ENCODE measurements at regions not wholly inside any gene's neighbourhood (a gene's known extent, or its start where the extent isn't known, plus 50 kb on each side); places are given as distances from the start of the nearest gene placed in this dataset.

GRCh38 chr2:220162320-220162719, 534.9 kb downstream of the SLC4A3 start:
- DNase-seq (ENCODE audit: low read depth, low spot score): no peak

- no peak for DNase-seq (ENCODE audit: low read depth, low spot score)
These were observed 536.1 kb downstream of the SLC4A3 start for GRCh38 chr2:220163486-220163885.

- no peak for DNase-seq (ENCODE audit: low read depth, low spot score)
These were observed 538.0 kb downstream of the SLC4A3 start for GRCh38 chr2:220165401-220165800.

GRCh38 chr2:220166616-220167015, 539.2 kb downstream of the SLC4A3 start:
- DNase-seq (ENCODE audit: low read depth, low spot score): no peak

DNA sequence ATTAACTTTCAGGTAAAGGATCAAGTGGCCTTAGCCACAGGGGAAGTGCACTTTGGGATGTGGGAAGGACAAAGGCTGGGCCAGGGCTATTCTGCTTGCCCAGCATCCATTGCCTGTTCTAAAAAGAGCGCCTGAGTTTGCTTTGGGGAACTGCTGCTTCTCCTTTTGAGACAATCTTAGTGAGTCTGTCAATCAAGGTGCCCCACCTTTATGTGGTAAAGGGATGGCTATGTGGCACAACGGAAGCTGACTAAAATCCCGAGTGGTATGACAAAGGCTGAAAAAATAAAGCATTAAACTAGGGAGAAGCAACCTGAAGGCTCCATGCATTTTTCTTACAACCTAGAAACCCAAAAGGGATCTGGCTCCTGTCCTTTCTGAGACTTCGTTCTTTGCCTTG, 540.5 kb downstream of the SLC4A3 start:
- DNase-seq (ENCODE audit: low read depth, low spot score): no peak

DNA sequence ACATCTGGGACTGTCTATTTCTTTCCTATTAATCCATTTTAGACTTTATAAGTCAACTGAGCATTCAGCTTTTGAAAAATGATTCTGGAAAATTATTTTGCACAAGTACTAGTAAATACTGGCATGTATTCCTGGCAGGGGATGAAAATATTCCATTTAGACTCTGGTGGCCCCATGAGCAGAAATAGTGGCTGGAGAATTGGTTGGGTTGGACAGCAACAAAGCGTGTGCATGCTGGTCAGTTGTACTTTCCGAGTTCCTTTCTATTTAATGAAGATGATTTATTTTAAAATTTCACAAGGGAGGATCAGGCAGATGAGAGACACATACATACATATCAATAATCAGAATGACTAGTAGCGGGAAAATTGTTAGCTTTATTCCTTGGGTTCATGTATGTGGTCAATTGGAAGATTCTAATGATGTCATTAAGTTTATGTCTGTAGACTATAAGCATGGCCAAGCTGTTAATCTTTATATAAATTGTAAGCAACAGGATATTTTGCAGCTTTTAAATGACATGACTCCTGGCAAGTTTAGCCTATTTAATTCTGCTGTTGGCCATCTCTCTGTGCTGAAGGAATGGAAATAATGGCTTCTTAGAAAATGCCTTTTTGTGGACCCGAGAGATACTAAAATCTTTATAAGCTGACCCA, 541.6 kb downstream of the SLC4A3 start:
- DNase-seq (ENCODE audit: low read depth, low spot score): no peak

DNA sequence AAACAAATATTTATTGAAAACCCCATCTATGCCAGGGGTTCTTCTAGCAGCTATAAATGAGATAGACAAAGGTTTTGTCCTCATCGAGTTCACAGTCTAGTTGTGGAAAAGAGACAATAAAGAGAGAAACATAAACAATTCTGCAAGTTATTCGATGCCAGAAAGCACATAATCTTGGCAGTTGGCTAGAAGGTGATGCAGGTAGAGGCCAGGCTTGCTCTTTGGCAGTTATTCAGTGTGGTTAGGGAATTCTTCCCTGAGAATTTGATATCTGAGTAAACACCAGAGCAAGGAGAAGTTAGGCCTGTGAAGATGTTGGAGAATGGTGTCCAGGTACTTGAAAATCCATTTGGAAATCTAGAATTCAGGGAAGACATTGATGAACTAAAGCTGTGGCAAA, 547.4 kb downstream of the SLC4A3 start:
- no peak for DNase-seq (ENCODE audit: low read depth, low spot score)

DNA sequence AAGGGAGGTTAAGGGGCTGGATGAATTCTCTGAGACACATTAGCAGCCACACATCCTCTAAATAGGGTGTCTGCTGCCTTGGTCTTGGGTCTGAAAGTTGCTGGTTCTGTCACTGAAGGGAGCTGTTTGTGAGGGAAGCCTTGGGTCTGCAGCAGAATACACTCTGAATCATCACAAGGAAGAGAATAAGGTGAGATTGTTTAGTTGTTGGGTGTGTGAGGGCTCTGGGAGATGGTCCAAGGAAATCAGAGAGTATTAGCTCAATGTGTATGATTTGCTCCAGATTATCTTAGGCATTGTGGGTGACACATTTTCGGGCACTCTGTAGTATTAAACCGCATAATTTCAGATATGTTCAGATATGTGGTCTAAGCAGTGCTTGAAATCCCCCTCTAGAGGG, 548.5 kb downstream of the SLC4A3 start:
- DNase-seq (ENCODE audit: low read depth, low spot score): no peak

DNA sequence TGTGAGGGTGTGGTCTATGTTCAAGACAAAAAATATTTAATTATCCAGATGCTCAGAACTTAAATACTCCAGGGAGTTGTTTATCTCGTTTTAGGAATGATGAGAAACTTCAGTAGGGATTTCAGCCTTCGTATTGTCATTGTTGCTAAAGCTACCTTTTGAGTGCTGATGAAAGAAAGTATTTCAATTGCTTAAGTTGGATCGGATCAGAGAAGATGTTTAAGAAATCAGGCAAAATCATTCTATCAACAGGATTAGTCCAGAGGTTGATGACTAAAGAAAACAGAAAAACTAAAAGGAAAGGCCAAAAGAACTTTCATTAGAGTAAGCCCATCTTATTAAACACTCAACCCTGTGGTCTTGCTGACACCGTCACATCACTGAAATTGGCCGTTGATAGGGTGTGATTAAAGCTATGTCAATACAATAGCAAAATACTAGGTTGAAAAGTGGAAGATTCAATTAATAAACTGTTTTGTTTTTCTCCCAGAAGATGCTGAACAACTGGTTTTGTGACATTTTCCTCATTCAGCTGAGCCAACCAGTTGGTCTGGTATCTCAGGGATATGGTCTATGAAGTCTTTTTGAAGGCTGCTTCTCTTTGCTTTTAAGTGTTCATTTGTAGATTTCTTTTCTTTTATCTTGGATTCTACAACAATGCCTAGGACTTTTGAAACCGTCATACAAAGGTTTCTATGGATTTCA, 551.7 kb downstream of the SLC4A3 start:
- no peak for DNase-seq (ENCODE audit: low read depth, low spot score)

- DNase-seq (ENCODE audit: low read depth, low spot score): no peak
These were observed 553.7 kb downstream of the SLC4A3 start for GRCh38 chr2:220181165-220181564.

GRCh38 chr2:220182790-220183189, 555.4 kb downstream of the SLC4A3 start:
- no peak for DNase-seq (ENCODE audit: low read depth, low spot score)

GRCh38 chr2:220185766-220186305, 558.4 kb downstream of the SLC4A3 start:
- no peak for DNase-seq (ENCODE audit: low read depth, low spot score)

GRCh38 chr2:220188031-220188430, 560.6 kb downstream of the SLC4A3 start:
- no peak for DNase-seq (ENCODE audit: low read depth, low spot score)

DNA sequence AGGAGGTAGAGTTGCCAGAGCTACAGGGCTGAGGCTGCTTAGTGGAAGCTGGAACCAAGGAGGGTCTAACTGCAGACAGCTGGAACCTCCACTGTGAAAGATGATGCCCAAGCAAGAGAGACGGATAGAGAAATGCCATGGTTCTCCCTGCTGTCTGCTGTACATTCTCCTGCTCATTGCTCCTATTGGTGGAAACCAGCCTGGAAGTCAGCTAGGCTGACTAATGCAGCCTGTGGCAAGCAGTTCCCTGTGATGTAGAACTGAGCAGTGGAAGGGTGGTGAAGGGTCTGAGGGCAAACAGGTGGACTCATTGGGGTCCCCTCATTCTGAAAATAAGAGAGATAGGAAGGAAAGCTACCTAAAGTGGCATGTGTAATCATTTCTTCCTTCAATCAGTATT, 563.6 kb downstream of the SLC4A3 start:
- no peak for DNase-seq (ENCODE audit: low read depth, low spot score)

DNA sequence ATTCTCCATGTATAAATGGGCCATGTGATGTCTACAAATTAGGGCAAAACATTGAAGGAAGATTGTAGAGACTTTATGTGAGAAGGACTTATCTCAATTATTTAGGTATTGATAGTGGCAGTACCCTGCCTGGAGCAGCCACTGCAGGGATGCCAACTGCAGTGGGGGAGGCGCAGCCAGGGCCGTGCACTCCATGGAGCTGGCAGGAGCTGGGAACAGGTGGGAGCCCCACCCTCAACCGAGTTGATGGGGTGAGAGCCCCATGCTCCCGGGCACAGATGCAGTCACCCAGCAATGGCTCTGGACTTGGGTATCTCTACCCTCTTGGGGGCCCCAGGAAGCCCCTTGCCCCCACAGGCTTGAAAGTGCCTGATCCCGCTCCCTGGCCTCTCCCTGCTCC, 564.3 kb downstream of the SLC4A3 start:
- no peak for DNase-seq (ENCODE audit: low read depth, low spot score)

GRCh38 chr2:220192994-220193753, 565.7 kb downstream of the SLC4A3 start:
- no peak for DNase-seq (ENCODE audit: low read depth, low spot score)

- no peak for DNase-seq (ENCODE audit: low read depth, low spot score)
These were observed 567.5 kb downstream of the SLC4A3 start for GRCh38 chr2:220194630-220195584.

DNA sequence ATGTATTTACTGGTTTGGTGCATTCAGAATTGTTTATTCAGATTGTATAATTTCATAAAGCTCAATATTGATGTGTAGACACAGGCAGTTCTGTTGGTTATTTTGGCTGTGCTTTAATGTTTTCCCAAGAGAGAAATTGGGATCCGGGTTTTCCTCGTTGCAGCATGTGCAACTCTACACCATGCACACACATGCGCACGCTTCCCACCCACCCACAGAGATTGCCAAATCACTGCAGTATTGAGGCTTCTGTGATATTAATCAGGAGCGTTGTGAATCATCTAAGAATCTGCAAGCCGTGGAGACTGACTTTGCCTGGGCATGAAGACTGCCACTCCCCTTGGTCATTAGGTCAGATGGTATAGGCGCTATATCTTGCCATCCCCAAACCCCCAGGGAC, 571.5 kb downstream of the SLC4A3 start:
- DNase-seq (ENCODE audit: low read depth, low spot score): no peak

DNA sequence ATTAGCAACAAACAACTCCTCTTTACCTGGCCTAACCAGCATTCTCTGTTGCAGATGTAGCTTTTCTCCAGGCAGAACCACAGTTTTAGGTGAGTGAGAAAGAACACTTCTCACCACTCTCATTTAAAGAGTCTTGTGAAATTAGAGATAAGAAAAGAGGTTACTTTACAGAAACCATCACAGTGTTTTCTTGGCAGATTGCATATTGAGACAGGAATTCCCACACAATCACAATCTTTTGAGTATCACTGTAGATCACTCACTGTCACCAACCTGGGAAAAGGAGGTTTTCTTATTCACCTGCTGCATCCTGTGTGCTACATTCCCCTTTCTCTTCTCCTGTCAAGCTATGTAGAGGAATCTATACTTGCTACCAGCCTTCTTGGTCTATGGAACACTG, 574.6 kb downstream of the SLC4A3 start:
- no peak for DNase-seq (ENCODE audit: low read depth, low spot score)

- DNase-seq (ENCODE audit: low read depth, low spot score): no peak
These were observed 581.7 kb downstream of the SLC4A3 start for GRCh38 chr2:220209093-220209492.

DNA sequence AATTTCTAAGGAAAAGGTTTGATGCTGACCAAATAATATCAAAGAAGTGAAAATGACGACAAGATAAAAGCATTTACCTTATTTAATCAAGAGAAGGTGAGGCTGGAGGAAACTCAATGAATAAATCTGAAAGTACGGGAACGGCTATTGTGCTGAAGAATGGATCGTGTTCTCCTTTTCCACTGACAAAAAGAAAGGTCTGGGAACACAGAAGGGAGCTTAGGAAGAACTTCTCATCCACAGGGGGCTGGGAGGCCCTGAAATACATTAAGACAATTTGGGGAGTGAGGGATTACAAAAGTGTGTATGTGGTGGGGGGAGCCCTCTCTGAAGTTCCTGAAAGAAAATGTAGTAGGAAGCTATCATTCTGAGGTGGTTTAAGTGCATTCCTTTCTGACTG, 582.3 kb downstream of the SLC4A3 start:
- DNase-seq (ENCODE audit: low read depth, low spot score): no peak
